Caki2 (cell line): ENCODE measurements at regions not wholly inside any gene's neighbourhood (a gene's known extent, or its start where the extent isn't known, plus 50 kb on each side); places are given as distances from the start of the nearest gene placed in this dataset.
"Not testable (repeated sequence)": the region's sequence is repeated elsewhere in the genome, so short reads cannot be mapped to it uniquely, and the experiment has no call there.

Experiments used
- DNase-seq: peaks from one replicate; pipeline ENCODE4 v3.0.0-alpha.2; 2015; ENCODE audit warnings: low read depth
- in situ Hi-C: cut with HindIII; loops from 2 replicates; pipeline ENCODE4 v1.10.0; 2016; ENCODE audit warnings: low sequenced_read_pairs, low pct_unique_long_range_greater_than_20kb, mixed read lengths

DNA sequence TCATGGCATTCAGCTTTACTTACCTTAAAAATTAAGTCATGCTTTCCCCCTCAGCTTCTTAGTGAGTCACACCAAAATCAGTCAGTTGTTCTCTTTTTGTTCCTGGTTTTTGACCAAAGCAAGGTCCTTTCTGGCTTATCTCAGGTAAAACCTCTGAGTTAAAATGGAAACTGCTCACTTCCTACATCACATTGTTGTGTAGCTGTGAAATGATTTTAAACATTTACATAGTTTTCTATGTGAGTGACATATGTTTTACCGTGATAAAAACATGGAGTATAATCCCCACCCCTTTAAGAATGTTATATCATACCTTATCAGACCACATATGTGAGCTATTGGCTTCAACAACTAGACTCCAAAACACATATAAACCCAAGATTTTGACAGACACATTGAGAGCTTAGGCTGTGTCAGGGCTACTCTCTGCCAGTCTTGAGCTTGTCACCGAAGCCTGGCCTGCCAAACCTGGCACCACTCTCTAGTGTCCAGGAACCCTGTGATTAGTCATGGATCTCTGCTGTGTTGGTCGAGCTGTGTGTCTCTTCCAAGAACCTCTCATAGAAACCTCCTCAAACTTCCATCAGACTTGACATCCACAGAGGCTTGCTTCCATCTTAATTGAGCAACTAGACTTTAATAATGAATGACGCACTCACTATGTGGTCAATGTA lies 113.7 kb upstream of the FOXN2 start:
- DNase-seq: no peak
- in situ Hi-C loops: no loop called here

DNA sequence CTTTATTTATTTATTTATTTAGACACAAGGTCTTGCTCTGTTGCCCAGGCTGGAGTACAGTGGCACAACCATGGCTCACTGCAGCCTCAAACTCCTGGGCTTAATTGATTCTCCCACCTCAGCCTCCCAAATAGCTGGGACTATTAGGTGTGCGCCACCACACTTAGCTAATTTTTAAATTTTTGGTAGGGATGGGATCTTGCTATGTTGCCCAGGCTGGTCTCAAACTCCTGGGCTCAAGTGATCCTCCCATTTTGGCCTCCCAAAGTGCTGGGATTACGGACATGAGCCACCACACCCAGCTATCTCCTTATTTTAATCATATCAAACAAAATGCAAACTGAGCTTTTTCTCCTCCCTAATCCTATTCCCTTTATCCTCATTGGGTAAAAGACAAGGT lies 113.0 kb upstream of the FOXN2 start:
- in situ Hi-C loops, DNase-seq: not testable (repeated sequence)

DNA sequence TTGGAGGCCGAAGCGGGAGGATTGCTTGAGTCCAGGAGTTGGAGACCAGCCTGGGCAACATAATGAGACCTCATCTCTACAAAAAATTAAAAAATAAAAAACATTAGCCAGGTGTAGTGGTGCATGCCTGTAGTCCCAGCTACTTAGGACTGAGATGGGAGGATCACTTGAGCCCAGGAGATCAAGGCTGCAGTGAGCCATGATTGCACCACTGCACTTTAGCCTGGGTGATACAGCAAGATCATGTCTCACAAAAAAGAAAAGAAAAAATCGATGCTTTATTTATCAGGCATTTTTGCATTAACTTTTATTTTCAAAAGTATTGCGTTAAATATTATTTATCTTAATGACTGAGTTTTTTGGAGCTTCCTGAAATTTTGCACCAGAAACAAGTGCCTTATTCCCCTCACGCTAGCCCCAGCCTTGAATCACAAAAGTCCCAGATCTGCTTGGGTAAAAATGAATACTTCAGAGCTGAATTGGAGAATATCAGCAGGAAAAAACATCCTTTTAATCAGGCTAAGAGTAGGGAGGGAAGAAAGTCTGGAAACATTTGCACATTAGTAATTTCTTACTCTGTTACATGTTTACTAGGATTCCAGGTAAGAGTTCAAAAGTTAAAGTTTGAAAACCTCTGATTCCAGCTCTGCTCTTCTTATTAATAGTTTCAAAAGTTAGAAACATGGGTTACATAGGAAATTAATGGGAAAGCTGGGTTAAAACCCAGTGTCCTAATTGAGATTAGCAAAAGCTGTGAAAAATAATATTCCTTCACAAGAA lies 111.4 kb upstream of the FOXN2 start:
- DNase-seq: no peak
- in situ Hi-C loops: no loop called here

DNA sequence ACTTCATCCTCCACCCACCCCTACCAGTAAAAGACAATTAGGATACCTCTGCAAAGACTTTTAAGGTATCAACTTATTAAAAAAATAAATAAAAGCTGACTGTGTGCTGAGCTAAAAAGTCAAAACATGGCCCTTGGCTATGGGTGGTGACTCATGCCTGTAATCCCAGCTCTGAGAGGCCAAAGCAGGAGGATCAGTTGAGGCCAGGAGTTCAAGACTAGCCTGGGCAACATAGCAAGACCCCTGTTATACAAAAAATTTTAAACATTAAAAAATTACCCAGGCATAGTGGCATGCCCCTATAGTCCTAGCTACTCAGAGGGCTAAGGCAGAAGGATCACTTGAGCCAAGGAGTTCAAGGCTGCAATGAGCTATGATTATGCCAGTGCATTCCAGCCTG lies 110.8 kb upstream of the FOXN2 start:
- no peak for DNase-seq
- in situ Hi-C loops: no loop called here

DNA sequence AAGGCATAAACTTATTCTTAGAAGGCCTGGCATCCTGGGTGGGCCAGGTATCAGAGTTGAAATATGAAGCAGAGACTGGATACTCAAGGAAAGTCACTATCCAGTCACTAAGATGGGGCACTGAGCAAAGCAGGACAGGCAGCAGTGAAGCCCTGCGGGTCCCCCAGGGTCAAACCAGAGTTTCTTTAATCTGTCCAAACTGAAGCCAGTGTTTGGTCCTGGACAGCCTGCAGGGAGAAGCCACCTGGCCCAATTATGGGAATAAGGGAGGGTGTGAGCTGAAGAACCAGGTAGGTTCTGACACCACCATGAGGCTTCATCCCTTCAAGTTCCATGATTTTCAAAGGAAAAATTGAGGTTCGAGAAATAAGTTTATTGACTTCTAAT lies 109.7 kb upstream of the FOXN2 start:
- no peak for DNase-seq
- in situ Hi-C loops: no loop called here

DNA sequence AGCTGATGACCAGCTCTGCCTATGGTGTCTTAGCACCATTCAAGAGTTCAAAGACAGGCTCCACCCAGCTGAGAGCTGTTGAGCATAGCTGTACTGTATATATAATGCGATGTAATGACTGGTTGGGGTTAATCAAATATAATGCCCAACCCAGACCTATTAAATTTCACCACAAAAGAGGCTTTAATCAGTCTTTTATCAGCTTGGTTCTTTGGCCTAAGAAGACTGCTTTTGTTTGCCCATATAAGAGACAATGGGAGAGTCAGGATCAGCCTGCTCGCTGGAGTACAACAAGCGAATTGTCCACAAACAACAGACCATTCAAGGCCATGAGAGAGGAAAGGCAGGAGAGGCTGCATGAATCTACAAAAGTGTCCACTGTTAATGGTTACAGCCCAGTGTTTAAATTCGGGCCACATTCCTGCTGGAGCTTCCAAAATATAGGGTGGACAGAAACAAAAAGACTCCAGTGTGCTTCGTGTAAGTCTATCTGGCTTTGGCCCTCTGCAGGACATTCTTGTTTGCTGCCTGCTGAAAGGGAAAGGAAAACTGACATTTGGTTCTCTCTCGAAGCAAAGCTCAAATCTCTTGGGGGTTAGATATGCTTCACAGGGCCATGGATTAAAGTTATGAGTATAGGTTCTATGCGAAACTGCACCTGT lies 109.2 kb upstream of the FOXN2 start:
- no peak for DNase-seq
- in situ Hi-C loops: no loop called here

DNA sequence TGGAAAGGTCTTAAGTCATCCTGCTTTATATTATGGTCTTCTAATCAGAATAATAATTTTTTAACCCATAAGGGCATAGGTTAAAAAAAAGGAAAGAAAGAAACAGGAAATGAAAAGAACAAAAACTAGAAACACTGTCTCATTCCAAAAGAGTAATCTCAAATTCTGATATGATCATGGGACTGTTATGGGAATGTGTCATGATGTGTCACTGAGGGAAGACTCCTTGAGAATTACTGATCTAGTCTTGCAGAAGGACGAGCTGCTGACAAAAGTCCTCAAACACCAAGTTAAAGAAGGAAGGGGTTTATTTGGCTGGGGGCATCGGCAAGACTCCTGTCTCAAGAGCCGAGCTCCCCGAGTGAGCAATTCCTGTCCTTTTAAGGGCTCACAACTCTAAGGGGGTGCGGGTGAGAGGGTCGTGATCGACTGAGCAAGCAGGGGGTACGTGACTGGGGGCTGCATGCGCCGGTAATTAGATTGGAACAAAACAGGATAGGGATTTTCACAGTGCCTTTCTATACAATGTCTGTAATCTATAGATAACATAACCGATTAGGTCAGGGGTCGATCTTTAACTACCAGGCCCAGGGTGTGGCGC lies 108.3 kb upstream of the FOXN2 start:
- DNase-seq, in situ Hi-C loops: not testable (repeated sequence)

DNA sequence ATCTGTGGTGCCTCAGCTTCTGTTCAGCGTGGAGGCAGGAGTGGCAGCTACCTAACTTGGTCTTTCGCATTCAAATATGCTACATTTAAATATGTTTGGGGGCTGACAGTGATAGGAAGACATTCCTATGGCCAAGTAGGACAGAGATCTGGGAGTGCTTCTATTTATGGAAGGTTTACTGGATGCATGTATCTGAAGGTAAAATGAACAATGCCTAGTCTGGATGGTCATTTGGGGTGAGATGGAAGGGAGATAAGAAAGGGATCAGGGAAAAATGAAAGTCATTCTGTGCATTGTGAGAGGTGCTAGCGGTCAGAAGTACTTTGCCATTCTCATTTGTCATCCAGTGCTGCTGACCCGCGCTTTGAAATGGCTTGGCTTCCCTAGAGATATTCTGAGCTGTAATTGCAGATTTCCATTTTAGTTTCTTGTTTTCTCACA lies 107.3 kb upstream of the FOXN2 start:
- in situ Hi-C loops: no loop called here
- no peak for DNase-seq

DNA sequence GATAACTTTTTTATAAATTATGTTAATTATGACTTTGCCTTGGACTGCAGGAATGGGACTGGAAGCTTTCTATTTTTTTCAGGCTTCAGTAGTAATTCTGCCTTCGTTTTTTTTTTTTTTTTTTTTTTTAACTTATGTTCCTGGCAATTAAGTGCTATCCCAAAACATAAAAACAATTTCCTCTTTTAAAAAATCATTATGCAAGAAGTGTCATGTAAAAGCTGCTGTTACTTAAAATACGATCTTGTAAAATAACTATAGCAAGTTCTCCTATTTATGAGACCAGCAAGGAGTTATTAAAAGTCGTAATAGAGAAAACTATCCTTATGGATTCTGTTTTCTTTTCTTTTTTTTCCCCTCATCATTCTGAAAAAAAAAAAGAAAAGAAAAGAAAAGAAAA lies 106.6 kb upstream of the FOXN2 start:
- in situ Hi-C loops: no loop called here
- no peak for DNase-seq

DNA sequence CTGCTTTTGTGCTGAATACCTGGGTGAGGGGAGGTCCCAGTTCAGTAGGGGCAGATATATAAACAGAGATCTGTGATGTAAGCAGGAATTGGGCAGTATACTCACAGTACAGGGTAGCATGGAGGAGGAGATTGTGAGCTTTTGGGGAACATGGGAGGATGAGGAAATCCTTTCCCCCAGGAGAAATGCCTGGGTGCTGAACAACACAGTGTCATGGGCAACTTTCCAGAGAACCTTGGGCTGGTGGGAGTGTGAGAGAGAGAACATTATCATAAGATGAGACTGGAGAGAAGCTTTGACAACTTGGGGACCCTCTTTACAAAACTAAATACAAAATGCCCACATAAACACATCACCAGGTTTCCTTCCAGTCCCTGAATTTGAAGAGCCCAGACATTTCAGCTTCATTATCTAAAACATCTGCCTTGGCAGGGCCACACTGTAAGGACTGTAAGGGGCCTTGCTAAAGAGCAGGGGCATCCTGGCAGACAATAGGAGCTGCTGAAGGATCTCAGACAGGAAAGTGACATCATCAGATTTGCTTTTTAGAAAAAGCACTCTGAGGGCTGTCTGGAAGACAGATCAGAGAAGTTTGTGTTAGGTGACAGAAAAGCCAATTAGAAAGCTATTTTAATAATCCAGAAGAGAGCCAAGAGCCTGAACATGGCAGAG lies 105.1 kb upstream of the FOXN2 start:
- no peak for DNase-seq
- in situ Hi-C loops: no loop called here

DNA sequence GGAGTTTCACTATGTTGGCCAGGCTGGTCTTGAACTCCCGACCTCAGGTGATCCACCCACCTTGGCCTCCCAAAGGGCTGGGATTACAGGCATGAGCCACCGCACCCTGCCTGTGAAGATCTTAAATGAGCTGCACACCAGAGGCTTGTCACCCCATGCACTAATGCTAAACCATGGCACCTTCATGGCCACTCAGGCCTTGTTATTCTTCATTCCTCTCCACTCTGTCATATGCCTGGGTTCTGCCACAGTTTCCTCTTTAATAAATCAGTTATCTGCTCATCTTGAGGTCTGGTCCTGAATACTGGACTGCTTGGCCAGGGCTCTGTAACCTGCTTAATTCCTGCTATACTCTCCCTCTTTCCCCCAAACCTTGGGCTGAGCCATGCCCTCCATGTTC lies 104.3 kb upstream of the FOXN2 start:
- DNase-seq: no peak
- in situ Hi-C loops: no loop called here

DNA sequence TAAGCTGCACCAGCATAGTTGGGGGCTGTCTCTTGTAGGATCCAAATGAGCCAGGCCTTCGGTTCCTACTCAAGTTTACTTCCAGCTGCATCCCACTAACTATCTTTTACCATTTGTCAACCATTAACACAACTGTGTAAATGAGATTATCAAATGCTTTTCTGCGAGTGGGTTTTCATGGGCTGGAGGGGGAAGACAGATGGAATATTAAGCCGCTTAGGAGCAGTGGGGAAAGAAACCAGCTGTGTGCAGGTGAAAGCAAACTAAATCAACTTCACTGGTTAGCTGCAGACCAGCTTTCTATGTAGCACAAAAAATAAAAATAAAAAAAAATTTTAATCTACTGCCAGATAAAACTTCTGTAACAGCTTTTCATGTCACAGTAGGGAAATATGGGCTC lies 100.8 kb upstream of the FOXN2 start:
- no peak for DNase-seq
- in situ Hi-C loops: no loop called here

DNA sequence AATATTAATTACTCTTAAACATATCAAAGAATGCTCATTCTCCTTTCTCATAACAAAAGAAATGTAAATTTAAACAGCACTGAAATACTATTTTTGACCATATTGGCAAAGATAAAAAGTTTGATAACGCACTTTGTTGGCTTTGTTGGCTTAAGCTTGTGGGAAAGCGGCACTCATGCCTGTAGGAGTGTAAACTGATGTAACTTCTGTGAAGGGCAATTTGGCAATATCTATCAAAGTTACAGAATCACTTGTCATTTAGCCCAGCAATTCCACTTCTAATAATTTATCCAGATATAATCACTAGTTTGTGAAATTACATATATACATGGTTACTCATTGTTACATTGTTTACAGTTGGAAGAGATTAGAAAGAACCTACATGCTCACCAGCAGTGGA lies 96.3 kb upstream of the FOXN2 start:
- DNase-seq: no peak
- in situ Hi-C loops: no loop called here

DNA sequence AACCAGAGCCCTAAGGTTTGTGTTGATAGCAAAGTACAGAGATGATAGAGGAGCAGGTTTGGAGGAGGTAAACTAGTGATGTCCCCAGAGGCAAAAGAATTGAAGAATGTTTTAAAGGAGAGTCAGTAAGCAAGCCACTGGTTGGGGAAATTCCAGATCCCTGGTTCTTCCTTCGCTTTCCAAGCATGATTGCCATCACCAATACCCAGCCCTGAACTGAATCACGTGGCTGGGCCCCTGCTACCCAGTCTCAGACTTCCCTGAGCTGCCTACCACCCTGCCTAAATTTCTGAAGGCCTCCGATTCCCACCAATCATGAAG lies 95.3 kb upstream of the FOXN2 start:
- in situ Hi-C loops: no loop called here
- DNase-seq: no peak

DNA sequence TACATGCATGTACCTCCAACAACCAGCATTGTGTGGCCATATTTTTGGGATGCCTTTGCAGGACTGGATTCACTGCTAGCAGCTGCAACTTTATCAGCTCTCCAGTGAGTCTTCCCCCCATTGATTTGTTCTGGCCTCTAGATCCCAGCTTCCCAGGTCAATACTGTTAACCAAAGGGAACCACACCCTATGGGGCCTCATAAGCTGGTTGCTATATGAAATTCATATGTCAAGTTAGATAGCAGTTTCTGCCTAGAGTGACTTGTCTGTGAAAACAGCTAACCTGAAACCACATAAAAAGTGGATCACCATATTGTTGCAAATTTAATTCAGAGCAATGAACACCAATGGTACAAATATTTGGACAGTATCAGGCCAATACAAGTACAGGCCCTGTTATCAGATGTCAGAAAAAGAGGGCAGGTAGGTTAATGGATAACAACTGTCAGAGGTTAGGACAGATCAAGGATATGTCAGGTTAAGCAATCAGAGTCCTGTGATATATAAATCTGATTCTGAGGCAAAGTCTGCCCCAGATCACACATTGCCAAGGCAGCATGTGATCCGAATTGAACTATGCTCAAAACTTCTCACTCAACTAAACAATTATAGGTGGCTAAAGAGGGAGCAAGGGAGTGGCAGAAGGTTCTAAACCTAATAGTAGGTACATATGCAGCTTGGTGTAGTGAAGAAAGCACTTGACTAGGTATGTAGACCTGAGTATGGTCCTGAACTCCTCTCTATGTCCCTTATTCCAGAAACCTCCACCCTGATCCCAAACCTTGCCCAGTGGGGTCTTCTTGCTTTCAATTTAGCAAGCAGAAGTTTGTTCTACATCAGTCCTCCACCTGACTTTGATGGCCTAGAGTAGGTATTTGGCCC lies 94.7 kb upstream of the FOXN2 start:
- in situ Hi-C loops: no loop called here

DNA sequence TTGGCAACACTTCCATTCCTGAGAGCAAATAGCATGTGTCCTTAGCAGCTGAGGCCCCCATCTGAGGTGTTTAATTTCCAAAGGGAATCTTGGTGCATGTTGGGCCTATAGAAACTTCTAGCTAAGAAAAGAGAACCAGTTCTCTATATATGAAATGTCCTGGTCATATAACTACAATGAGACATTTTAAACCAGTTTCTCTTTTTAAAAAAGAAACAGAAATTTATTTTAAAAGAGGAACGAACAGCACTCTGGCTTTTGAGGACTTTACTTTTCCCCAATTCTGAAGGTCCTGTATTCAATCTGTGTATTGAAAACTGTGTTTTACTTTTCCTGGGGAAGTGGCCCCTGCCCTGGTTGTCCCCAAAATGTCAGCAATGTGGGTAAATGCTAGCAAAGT lies 94.0 kb upstream of the FOXN2 start:
- in situ Hi-C loops: no loop called here
- no peak for DNase-seq

More for the DNA sequence above, 94.7 kb upstream of the FOXN2 start:
- DNase-seq: no peak

DNA sequence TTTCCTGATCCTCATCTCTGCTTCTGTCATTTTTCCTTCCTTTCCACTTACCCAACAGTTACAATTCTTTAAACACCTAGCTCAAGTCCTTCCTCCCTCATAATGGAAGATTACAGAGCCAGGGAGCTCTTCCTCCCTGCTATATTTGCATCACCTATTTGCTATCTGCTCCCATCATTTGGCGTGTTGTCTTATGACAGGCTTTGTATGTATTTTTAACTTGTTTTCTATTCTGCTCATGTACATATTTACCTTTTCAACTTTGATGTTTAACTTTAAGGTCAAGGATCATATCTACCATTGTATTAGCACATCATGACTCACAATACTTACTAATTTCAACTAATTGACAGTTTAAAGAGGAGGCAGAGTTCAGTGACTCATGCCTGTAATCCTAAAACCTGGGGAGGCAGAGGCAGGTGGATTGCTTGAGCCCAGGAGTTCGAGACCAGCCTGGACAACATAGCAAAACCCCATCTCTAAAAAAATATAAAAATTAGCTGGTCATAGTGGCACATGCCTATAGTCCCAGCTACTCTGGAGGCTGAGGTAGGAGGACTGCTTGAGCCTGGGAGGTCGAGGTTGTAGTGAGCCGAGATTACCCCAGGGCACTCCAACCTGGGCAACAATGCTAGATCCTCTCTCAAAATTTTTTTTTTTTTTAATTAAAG lies 92.5 kb upstream of the FOXN2 start:
- in situ Hi-C loops: no loop called here

More for the DNA sequence above, 92.5 kb upstream of the FOXN2 start:
- peak; percentile 2 for DNase-seq
